GM23248 (cell line): ENCODE measurements at regions not wholly inside any gene's neighbourhood (a gene's known extent, or its start where the extent isn't known, plus 50 kb on each side); places are given as distances from the start of the nearest gene placed in this dataset.

Experiments used
- DNase-seq: peaks from one replicate; pipeline ENCODE4 v3.0.0-alpha.2; 2015
- H2AFZ ChIP-seq: fragments of 200-600 bp; sonication (generic); 2 replicates; pipeline ENCODE4 v1.6.1; 2016; ENCODE audit warnings: antibody characterized with exemption
- H3F3A ChIP-seq: fragments of 200-600 bp; sonication (generic); 2 replicates; pipeline ENCODE4 v1.6.1; 2016; ENCODE audit warnings: mild to moderate bottlenecking, antibody characterized with exemption, mixed run types; ENCODE audit not compliant: insufficient read depth
- H3K27ac ChIP-seq: fragments of 200-600 bp; sonication (generic); 2 replicates; pipeline ENCODE4 v1.5.1; 2016; ENCODE audit warnings: mild to moderate bottlenecking
- H3K27me3 ChIP-seq: fragments of 200-600 bp; sonication (generic); replicated peaks from 2 replicates; pipeline ENCODE4 v1.6.1; 2016; ENCODE audit warnings: mild to moderate bottlenecking; ENCODE audit not compliant: insufficient read depth
- H3K36me3 ChIP-seq: fragments of 200-600 bp; sonication (generic); 2 replicates; pipeline ENCODE4 v1.6.1; 2016; ENCODE audit warnings: low read depth, mild to moderate bottlenecking
- H3K4me1 ChIP-seq: fragments of 200-600 bp; sonication (generic); 2 replicates; pipeline ENCODE4 v1.6.1; 2016; ENCODE audit warnings: mild to moderate bottlenecking; ENCODE audit not compliant: insufficient read depth
- H3K4me2 ChIP-seq: fragments of 200-600 bp; sonication (generic); one replicate; pipeline ENCODE4 v1.6.1; 2016; ENCODE audit warnings: mild to moderate bottlenecking; ENCODE audit not compliant: unreplicated experiment
- H3K4me3 ChIP-seq: fragments of 200-600 bp; sonication (generic); 2 replicates; pipeline ENCODE4 v1.5.1; 2016; ENCODE audit warnings: mild to moderate bottlenecking
- H3K79me2 ChIP-seq: fragments of 200-600 bp; sonication (generic); 2 replicates; pipeline ENCODE4 v1.6.1; 2016; ENCODE audit warnings: mild to moderate bottlenecking; ENCODE audit not compliant: insufficient read depth
- H3K9ac ChIP-seq: fragments of 200-600 bp; sonication (generic); 2 replicates; pipeline ENCODE4 v1.6.1; 2016; ENCODE audit warnings: mild to moderate bottlenecking
- H3K9me2 ChIP-seq: fragments of 200-600 bp; sonication (generic); 2 replicates; pipeline ENCODE4 v1.6.1; 2016; ENCODE audit warnings: mixed run types, mild to moderate bottlenecking, moderate library complexity; ENCODE audit not compliant: insufficient read depth
- H3K9me3 ChIP-seq: fragments of 200-600 bp; sonication (generic); one replicate; pipeline ENCODE4 v1.6.1; 2017; ENCODE audit warnings: low read depth
- H4K20me1 ChIP-seq: fragments of 200-600 bp; sonication (generic); 2 replicates; pipeline ENCODE4 v1.6.0; 2016; ENCODE audit not compliant: insufficient read depth
- EZH2 ChIP-seq: fragments of 200-600 bp; sonication (generic); IDR thresholded peaks from 2 replicates; pipeline ENCODE4 v1.6.1; 2018; ENCODE audit warnings: antibody characterized with exemption, mild to moderate bottlenecking; ENCODE audit not compliant: insufficient read depth, poor library complexity, severe bottlenecking
- EZH2phosphoT487 ChIP-seq: fragments of 200-600 bp; sonication (generic); IDR thresholded peaks from 2 replicates; pipeline ENCODE4 v1.6.1; 2018; ENCODE audit warnings: antibody characterized with exemption, moderate library complexity, mild to moderate bottlenecking, low read depth; ENCODE audit not compliant: insufficient read depth
- WGBS, 2 experiments: methylation state at CpG; one replicate each; pipeline ENCODE4 v1.1.6; 2015 to 2017; ENCODE audit warnings: low lambda C conversion rate in 2 of 2, low coverage in 1 of 2; ENCODE audit errors: missing lambda C conversion rate in 2 of 2; 5-methylcytosine and 5-hydroxymethylcytosine counted together
- in situ Hi-C: fragments of 300-500 bp; cut with MboI; formaldehyde crosslinking; loops from 2 replicates; pipeline ENCODE4 v1.15.0; 2020

GRCh38 chr12:91591639-91591987 lies 409.0 kb upstream of the DCN start:
- Histone ChIP-seq H3K9ac (no peak overlapping the region), H4K20me1 (no peaks in the 10 kb centered on the region), H3F3A (no peaks in the 10 kb centered on the region), H3K79me2 (no peaks in the 10 kb centered on the region), H3K27ac (no peak overlapping the region), H3K36me3 (no peaks in the 10 kb centered on the region), H3K9me3 (no peaks in the 10 kb centered on the region), H2AFZ (no peak overlapping the region), H3K9me2 (no peaks in the 10 kb centered on the region; the same call in 1 of the 2 replicates), H3K27me3 (no peaks in the 10 kb centered on the region), H3K4me3 (no peak overlapping the region), H3K4me1 (no peaks in the 10 kb centered on the region), H3K4me2 (no peak overlapping the region)
- WGBS, 2 experiments: 85 to 93% methylated on average over 1 of the region's 1 CpG
- no peak for DNase-seq
- TF ChIP-seq EZH2: no peak
- TF ChIP-seq EZH2phosphoT487: no peak
- in situ Hi-C loops: loop anchor here (25.0 kb wide), 1 partner anchor 546 kb away; the partner anchor contains the start of gene BTG1

- no peak overlapping the region for H3K9ac ChIP-seq
- H3F3A ChIP-seq: no peaks in the 10 kb centered on the region
- no peaks in the 10 kb centered on the region for H3K9me3 ChIP-seq
- no peak overlapping the region for H3K4me2 ChIP-seq
- H3K27ac ChIP-seq: no peak overlapping the region
- H3K79me2 ChIP-seq: no peaks in the 10 kb centered on the region
- in situ Hi-C loops: loop anchor here (25.0 kb wide), 1 partner anchor 546 kb away; the partner anchor contains the start of gene BTG1
- H3K9me2 ChIP-seq: no peaks in the 10 kb centered on the region; the same call in 1 of the 2 replicates
- H3K4me1 ChIP-seq: no peaks in the 10 kb centered on the region
- H3K4me3 ChIP-seq: no peak overlapping the region
- no peaks in the 10 kb centered on the region for H4K20me1 ChIP-seq
- no peaks in the 10 kb centered on the region for H3K27me3 ChIP-seq
- 90 to 93% methylated on average over 1 of the region's 1 CpG for WGBS, 2 experiments
- H3K36me3 ChIP-seq: no peaks in the 10 kb centered on the region
- DNase-seq: no peak
- no peak overlapping the region for H2AFZ ChIP-seq
- TF ChIP-seq EZH2phosphoT487: no peak
- TF ChIP-seq EZH2: no peak
Observed at GRCh38 chr12:91590966-91591638, 408.5 kb upstream of the DCN start.

GRCh38 chr12:91588874-91589454 lies 406.3 kb upstream of the DCN start:
- Histone ChIP-seq H3K9me3 (no peaks in the 10 kb centered on the region), H4K20me1 (no peaks in the 10 kb centered on the region), H3K27ac (no peak overlapping the region), H3K79me2 (no peaks in the 10 kb centered on the region), H2AFZ (no peak overlapping the region), H3F3A (no peaks in the 10 kb centered on the region), H3K4me1 (no peaks in the 10 kb centered on the region), H3K9ac (no peak overlapping the region), H3K4me3 (no peak overlapping the region), H3K4me2 (no peak overlapping the region), H3K9me2 (no peaks in the 10 kb centered on the region; the same call in 1 of the 2 replicates), H3K36me3 (no peaks in the 10 kb centered on the region), H3K27me3 (no peaks in the 10 kb centered on the region)
- in situ Hi-C loops: loop anchor here (25.0 kb wide), 1 partner anchor 548 kb away; the partner anchor contains the start of gene BTG1
- DNase-seq: no peak
- TF ChIP-seq EZH2 (no peak), EZH2phosphoT487 (no peak)
- 82 to 85% methylated on average over 2 of the region's 2 CpGs for WGBS, 2 experiments

GRCh38 chr12:91586015-91586414 lies 403.4 kb upstream of the DCN start:
- in situ Hi-C loops: loop anchor here (25.0 kb wide), 1 partner anchor 551 kb away; the partner anchor contains the start of gene BTG1
- Histone ChIP-seq H3K79me2 (no peaks in the 10 kb centered on the region), H3K27ac (no peak overlapping the region), H3F3A (no peaks in the 10 kb centered on the region), H4K20me1 (no peaks in the 10 kb centered on the region), H3K9me3 (no peaks in the 10 kb centered on the region), H3K9ac (no peak overlapping the region), H3K4me2 (no peak overlapping the region), H2AFZ (no peak overlapping the region), H3K36me3 (no peaks in the 10 kb centered on the region), H3K4me1 (no peaks in the 10 kb centered on the region), H3K9me2 (no peaks in the 10 kb centered on the region), H3K27me3 (no peaks in the 10 kb centered on the region), H3K4me3 (no peak overlapping the region)
- no peak for TF ChIP-seq EZH2
- no peak for TF ChIP-seq EZH2phosphoT487
- no peak for DNase-seq
- 57 to 62% methylated on average over 5 of the region's 5 CpGs for WGBS, 2 experiments
